ENCODE measurements at regions not wholly inside any gene's neighbourhood (a gene's known extent, or its start where the extent isn't known, plus 50 kb on each side); places are given as distances from the start of the nearest gene placed in this dataset.

DNA sequence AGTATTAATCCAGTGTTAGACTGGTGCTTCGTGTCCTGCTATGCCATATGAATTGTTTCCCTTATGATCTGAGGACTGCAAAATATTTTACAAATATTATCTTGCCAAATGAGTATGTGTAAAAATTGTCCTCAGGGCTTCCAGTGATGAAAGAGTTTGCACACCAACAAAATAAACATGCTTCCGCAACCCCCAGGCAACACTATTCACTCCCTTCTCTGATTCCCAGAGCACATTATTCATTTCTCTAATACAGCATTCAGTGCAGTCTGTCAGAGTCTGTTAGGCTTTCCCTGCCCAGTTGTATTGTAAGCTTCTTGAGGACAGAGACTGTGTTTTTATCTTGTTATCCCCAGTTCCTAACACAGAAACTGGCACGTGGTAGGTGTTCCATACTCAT lies 409.9 kb upstream of the C1orf87 start:
- Histone ChIP-seq H3K4me1 (ENCODE audit: insufficient read depth, low read length) (no peaks in the 10 kb centered on the region), H3K9me3 (ENCODE audit: control insufficient read depth, low read depth, low read length) (no peaks in the 10 kb centered on the region), H3K4me2 (ENCODE audit: insufficient read depth, insufficient read length, low read length) (no peak overlapping the region), H4K5ac (ENCODE audit: insufficient read length, low read depth, low read length) (no peak overlapping the region), H3K23ac (ENCODE audit: insufficient read length, low read depth, low read length) (no peak overlapping the region), H3K9ac (ENCODE audit: extremely low read depth, insufficient read length, low read length) (no peak overlapping the region), H3K14ac (ENCODE audit: insufficient read depth, low read length) (no peak overlapping the region), H3K79me2 (ENCODE audit: insufficient read depth, low read length) (no peaks in the 10 kb centered on the region), H4K20me1 (ENCODE audit: control insufficient read depth, insufficient read depth, insufficient read length) (no peaks in the 10 kb centered on the region), H2BK120ac (ENCODE audit: low read depth, low read length, poor library complexity, severe bottlenecking) (no peak overlapping the region), H3K27me3 (ENCODE audit: insufficient read depth, low read length) (no peaks in the 10 kb centered on the region), H3K27ac (ENCODE audit: insufficient read length, low read depth, low read length) (no peak overlapping the region), H2AFZ (ENCODE audit: low read length) (no peak overlapping the region), H3K4ac (ENCODE audit: low read depth, low read length) (no peak overlapping the region), H3K79me1 (ENCODE audit: insufficient read depth, low read depth, low read length, poor library complexity, severe bottlenecking) (no peaks in the 10 kb centered on the region), H2BK20ac (ENCODE audit: low read depth, low read length, poor library complexity, severe bottlenecking) (no peak overlapping the region), H2AK5ac (ENCODE audit: insufficient read length, low read length) (no peak overlapping the region), H3K23me2 (ENCODE audit: insufficient read length, low read depth, low read length, poor library complexity, severe bottlenecking) (no peaks in the 10 kb centered on the region), H4K91ac (ENCODE audit: insufficient read length, low read depth, low read length) (no peak overlapping the region), H3K56ac (ENCODE audit: insufficient read length, low read depth, low read length) (no peak overlapping the region), H2BK12ac (ENCODE audit: insufficient read length, low read depth, low read length) (no peak overlapping the region), H2BK15ac (ENCODE audit: low read depth, low read length) (no peak overlapping the region), H3K18ac (ENCODE audit: insufficient read length, low read depth, low read length) (no peak overlapping the region), H2BK5ac (ENCODE audit: insufficient read length, low read length) (no peak overlapping the region), H4K8ac (replicated peaks; ENCODE audit: insufficient read length, low read depth, low read length) (no peak overlapping the region), H3T11ph (ENCODE audit: low read length) (no peak overlapping the region)
- Mint-ChIP-seq H3K9me3 (peaks cover 7 to 13% of the 10 kb centered on the region in 2 experiments; a peak in 4 of 5 replicates), H3K4me3 (no peak overlapping the region), H3K27me3 (ENCODE audit: low read depth) (no peaks in the 10 kb centered on the region; the same call in 1 of the 2 replicates), H3K4me1 (no peaks in the 10 kb centered on the region), H3K27ac (no peak overlapping the region), H3K36me3 (ENCODE audit: insufficient read depth in 1 of 3, low read depth in 3 of 3) (peaks cover 0 to 6% (median 0%) of the 10 kb centered on the region in 3 experiments; a peak in 2 of 7 replicates)
- TF ChIP-seq, protein P1, sequence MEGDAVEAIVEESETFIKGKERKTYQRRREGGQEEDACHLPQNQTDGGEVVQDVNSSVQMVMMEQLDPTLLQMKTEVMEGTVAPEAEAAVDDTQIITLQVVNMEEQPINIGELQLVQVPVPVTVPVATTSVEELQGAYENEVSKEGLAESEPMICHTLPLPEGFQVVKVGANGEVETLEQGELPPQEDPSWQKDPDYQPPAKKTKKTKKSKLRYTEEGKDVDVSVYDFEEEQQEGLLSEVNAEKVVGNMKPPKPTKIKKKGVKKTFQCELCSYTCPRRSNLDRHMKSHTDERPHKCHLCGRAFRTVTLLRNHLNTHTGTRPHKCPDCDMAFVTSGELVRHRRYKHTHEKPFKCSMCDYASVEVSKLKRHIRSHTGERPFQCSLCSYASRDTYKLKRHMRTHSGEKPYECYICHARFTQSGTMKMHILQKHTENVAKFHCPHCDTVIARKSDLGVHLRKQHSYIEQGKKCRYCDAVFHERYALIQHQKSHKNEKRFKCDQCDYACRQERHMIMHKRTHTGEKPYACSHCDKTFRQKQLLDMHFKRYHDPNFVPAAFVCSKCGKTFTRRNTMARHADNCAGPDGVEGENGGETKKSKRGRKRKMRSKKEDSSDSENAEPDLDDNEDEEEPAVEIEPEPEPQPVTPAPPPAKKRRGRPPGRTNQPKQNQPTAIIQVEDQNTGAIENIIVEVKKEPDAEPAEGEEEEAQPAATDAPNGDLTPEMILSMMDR (conservative IDR thresholded peaks at IDR 0.05), result no peak
- WGBS (ENCODE audit: extremely low coverage, insufficient read length, low lambda C conversion rate), result no CpG with 5 or more reads among the region's 3 CpGs
- DNase-seq, result no peak
